Spleen (tissue), 11 donors: ENCODE measurements at regions not wholly inside any gene's neighbourhood (a gene's known extent, or its start where the extent isn't known, plus 50 kb on each side); places are given as distances from the start of the nearest gene placed in this dataset.
A peak's percentile ranks its signal among the peaks of the same experiment; 100 is the strongest.

Source experiments
- DNase-seq: peaks from one replicate; pipeline ENCODE4 v3.0.0-alpha.2; 2020
- H3K27ac ChIP-seq, 8 donors: fragments of 200-600 bp; sonication (generic) in 7 of 8; 1 replicate in 4 of 8; 2 replicates in 4 of 8; pipeline versions ENCODE4 v1.5.0 to v1.8.0; 2016 to 2021; ENCODE audit warnings: inconsistent platforms in 4 of 8, mild to moderate bottlenecking in 4 of 8, moderate library complexity in 1 of 8
- H3K27me3 ChIP-seq, 7 donors: fragments of 200-600 bp; sonication (generic) in 6 of 7; replicated peaks in 1 of 7; 1 replicate in 4 of 7; 2 replicates in 3 of 7; pipeline versions ENCODE4 v1.5.0 to v1.8.0; 2016 to 2021; ENCODE audit warnings: inconsistent platforms in 3 of 7, mild to moderate bottlenecking in 1 of 7
- H3K36me3 ChIP-seq, 6 donors: fragments of 200-600 bp; sonication (generic) in 5 of 6; 1 replicate in 4 of 6; 2 replicates in 2 of 6; pipeline versions ENCODE4 v1.5.0 to v1.8.0; 2016 to 2021; ENCODE audit warnings: inconsistent platforms in 2 of 6
- H3K4me1 ChIP-seq, 6 donors: fragments of 200-600 bp; sonication (generic) in 5 of 6; 1 replicate in 3 of 6; 2 replicates in 3 of 6; pipeline versions ENCODE4 v1.5.0 to v1.8.0; 2016 to 2021; ENCODE audit warnings: inconsistent platforms in 3 of 6
- H3K4me3 ChIP-seq, 8 donors: fragments of 200-600 bp; sonication (generic) in 7 of 8; 1 replicate in 4 of 8; 2 replicates in 4 of 8; pipeline versions ENCODE4 v1.5.0 to v1.8.0; 2016 to 2021; ENCODE audit warnings: inconsistent platforms in 4 of 8, mild to moderate bottlenecking in 4 of 8, moderate library complexity in 2 of 8
- H3K9me3 ChIP-seq, 8 donors: fragments of 200-600 bp; sonication (generic) in 7 of 8; 1 replicate in 4 of 8; 2 replicates in 4 of 8; pipeline versions ENCODE4 v1.5.0 to v1.8.0; 2016 to 2021; ENCODE audit warnings: inconsistent platforms in 4 of 8
- CTCF ChIP-seq, 11 experiments: fragments of 200-600 bp in 7 of 11; fragments of 450-650 bp in 4 of 11; sonication (generic) in 4 of 11; IDR thresholded peaks in 8 of 11; conservative IDR thresholded peaks in 3 of 11; 1 replicate in 7 of 11; 2 replicates in 4 of 11; pipeline versions ENCODE4 v1.4.0 to v1.8.0; 2016 to 2021; ENCODE audit warnings: antibody characterized with exemption in 11 of 11, inconsistent platforms in 4 of 11, mild to moderate bottlenecking in 1 of 11
- POLR2A ChIP-seq, 3 donors: fragments of 450-650 bp; IDR thresholded peaks; one replicate each; pipeline ENCODE4 v1.5.1; 2017; ENCODE audit warnings: antibody characterized with exemption in 3 of 3, mild to moderate bottlenecking in 1 of 3
- POLR2AphosphoS5 ChIP-seq, 3 donors: sonication (generic); formaldehyde crosslinking; IDR thresholded peaks; one replicate each; pipeline ENCODE4 v1.5.1; 2017; ENCODE audit warnings: antibody characterized with exemption in 3 of 3
- WGBS, 5 donors: extraction: QIAGEN DNeasy Blood & Tissue Kit in 3 of 5; methylation state at CpG; one replicate each; pipeline versions ENCODE4 v1.1.5 to v1.1.7; 2013 to 2018; 5-methylcytosine and 5-hydroxymethylcytosine counted together
- intact Hi-C: fragments of 100-400 bp; cut with DNase I; formaldehyde crosslinking; loops from one replicate; pipeline ENCODE4 v1.15.0; 2023; ENCODE audit warnings: low total_unique reads
- donor health status: healthy with polysubstance abuse.
- donor health status: DM: no; HTN: no; CAD: no; lungs with moderate emphysema.
- donor health status: DM: no; HTN: no; CAD: no.
- donor health status: Bipolar disorder and iron deficiency.
- donor health status: healthy.
- donor health status: DM: no; HTN: no; CAD: no.
- donor health status: DM: yes; HTN: yes; CAD: no.

- no peak for DNase-seq
- Histone ChIP-seq H3K36me3 (no peaks in the 10 kb centered on the region), H3K27me3 (no peaks in the 10 kb centered on the region), H3K27ac (no peak overlapping the region), H3K4me3 (peak overlapping the region in 2 of 8 donors; percentile 8 to 10), H3K4me1 (peaks cover 0 to 44% (median 8%) of the 10 kb centered on the region in 6 donors), H3K9me3 (no peaks in the 10 kb centered on the region)
- TF ChIP-seq POLR2A (IDR thresholded peaks at IDR 0.05) (no peak), POLR2AphosphoS5 (IDR thresholded peaks at IDR 0.05) (no peak), CTCF (IDR thresholded peaks at IDR 0.05 in 8 of 11, conservative IDR thresholded peaks at IDR 0.05 in 3 of 11) (no peak)
- 58 to 89% (median 69%) methylated on average over 5 of the region's 5 CpGs for WGBS, 5 donors
- intact Hi-C loops = no loop called here
These were observed 56.8 kb upstream of the SVIL start for GRCh38 chr10:29691564-29692072.

GRCh38 chr10:29689001-29689400 is 54.2 kb upstream of the SVIL start:
- DNase-seq = no peak
- WGBS, 5 donors = 63 to 71% (median 68%) methylated on average over 7 of the region's 7 CpGs
- Histone ChIP-seq H3K9me3 (no peaks in the 10 kb centered on the region), H3K4me3 (no peak overlapping the region), H3K36me3 (peaks cover 0 to 10% (median 0%) of the 10 kb centered on the region in 6 donors), H3K27me3 (no peaks in the 10 kb centered on the region), H3K4me1 (peaks cover 0 to 45% (median 8%) of the 10 kb centered on the region in 6 donors), H3K27ac (peak overlapping the region in 6 of 8 donors; percentile 53 to 90 (median 78))
- intact Hi-C loops = no loop called here
- TF ChIP-seq POLR2A (IDR thresholded peaks at IDR 0.05) = no peak
- no peak for TF ChIP-seq CTCF (IDR thresholded peaks at IDR 0.05 in 8 of 11, conservative IDR thresholded peaks at IDR 0.05 in 3 of 11)
- TF ChIP-seq POLR2AphosphoS5 (IDR thresholded peaks at IDR 0.05) = no peak

DNA sequence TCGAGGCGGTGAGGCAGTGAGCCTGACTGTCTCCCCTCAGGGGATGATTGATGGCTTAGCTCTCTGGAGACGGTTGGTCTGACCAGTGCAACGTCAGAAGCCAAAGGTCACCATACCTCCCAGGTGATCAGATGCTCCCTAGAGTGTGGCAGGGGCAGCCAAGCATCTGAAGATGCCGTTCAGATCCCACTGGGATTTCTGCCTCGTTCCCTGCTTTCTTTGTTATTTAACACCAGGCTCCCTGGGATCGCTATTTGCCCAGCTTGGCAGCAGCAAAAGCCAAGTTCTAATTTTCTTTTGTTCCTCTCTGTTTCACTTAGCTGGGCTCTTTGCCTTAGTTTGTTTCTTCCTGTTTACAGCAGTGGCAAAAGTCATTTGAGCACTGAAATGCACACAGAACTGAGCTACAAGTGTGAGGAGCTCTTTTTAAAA is 53.5 kb upstream of the SVIL start:
- peaks cover 0 to 10% (median 0%) of the 10 kb centered on the region in 6 donors for H3K36me3 ChIP-seq
- intact Hi-C loops = no loop called here
- no peaks in the 10 kb centered on the region for H3K9me3 ChIP-seq
- H3K4me3 ChIP-seq = peak overlapping the region in 1 of 8 donors; percentile 42
- peaks cover 0 to 46% (median 8%) of the 10 kb centered on the region in 6 donors for H3K4me1 ChIP-seq
- peak overlapping the region in 7 of 8 donors; percentile 53 to 90 (median 82) for H3K27ac ChIP-seq
- no peaks in the 10 kb centered on the region for H3K27me3 ChIP-seq
- WGBS, 5 donors = 56 to 79% (median 63%) methylated on average over 7 of the region's 7 CpGs
- no peak for DNase-seq
- TF ChIP-seq POLR2A (IDR thresholded peaks at IDR 0.05) (no peak), POLR2AphosphoS5 (IDR thresholded peaks at IDR 0.05) (no peak), CTCF (IDR thresholded peaks at IDR 0.05 in 8 of 11, conservative IDR thresholded peaks at IDR 0.05 in 3 of 11) (no peak)

GRCh38 chr10:29687421-29688164 is 52.8 kb upstream of the SVIL start:
- H3K4me1 ChIP-seq = peaks cover 0 to 50% (median 8%) of the 10 kb centered on the region in 6 donors
- peak; percentile 65 for DNase-seq

More at GRCh38 chr10:29687421-29688164, 52.8 kb upstream of the SVIL start:
- Histone ChIP-seq H3K9me3 (no peaks in the 10 kb centered on the region), H3K4me3 (peak overlapping the region in 1 of 8 donors; percentile 42), H3K36me3 (peaks cover 0 to 10% (median 0%) of the 10 kb centered on the region in 6 donors), H3K27ac (peak overlapping the region in 7 of 8 donors; percentile 53 to 90 (median 82)), H3K27me3 (no peaks in the 10 kb centered on the region)
- intact Hi-C loops = no loop called here
- TF ChIP-seq POLR2A (IDR thresholded peaks at IDR 0.05) (no peak), POLR2AphosphoS5 (IDR thresholded peaks at IDR 0.05) (no peak), CTCF (IDR thresholded peaks at IDR 0.05 in 8 of 11, conservative IDR thresholded peaks at IDR 0.05 in 3 of 11) (no peak)
- 50 to 88% (median 69%) methylated on average over 10 of the region's 10 CpGs for WGBS, 5 donors
